Skeletal muscle satellite cell (primary cell): ENCODE measurements at regions not wholly inside any gene's neighbourhood (a gene's known extent, or its start where the extent isn't known, plus 50 kb on each side); places are given as distances from the start of the nearest gene placed in this dataset.

ENCODE experiments used
- H3K27me3 ChIP-seq: 2 replicates; pipeline ENCODE4 v1.7.0; 2013; ENCODE audit warnings: low read length; ENCODE audit not compliant: control insufficient read depth, insufficient read depth
- H3K36me3 ChIP-seq: 2 replicates; pipeline ENCODE4 v1.7.0; 2013; ENCODE audit warnings: mild to moderate bottlenecking, control low read depth, low read length; ENCODE audit not compliant: insufficient read depth
- H3K4me1 ChIP-seq: 2 replicates; pipeline ENCODE4 v1.7.0; 2013; ENCODE audit warnings: low read length; ENCODE audit not compliant: control insufficient read depth, insufficient read depth
- H3K4me2 ChIP-seq: 2 replicates; pipeline ENCODE4 v1.7.0; 2013; ENCODE audit warnings: mild to moderate bottlenecking, low read length
- H3K4me3 ChIP-seq: 2 replicates; pipeline ENCODE4 v1.7.0; 2013; ENCODE audit warnings: low read length
- H3K9ac ChIP-seq: 2 replicates; pipeline ENCODE4 v1.7.0; 2013; ENCODE audit warnings: mild to moderate bottlenecking, low read depth, low read length, moderate library complexity
- H3K9me3 ChIP-seq: replicated peaks from 2 replicates; pipeline ENCODE4 v1.7.0; 2013; ENCODE audit warnings: mild to moderate bottlenecking, control low read depth, low read length

DNA sequence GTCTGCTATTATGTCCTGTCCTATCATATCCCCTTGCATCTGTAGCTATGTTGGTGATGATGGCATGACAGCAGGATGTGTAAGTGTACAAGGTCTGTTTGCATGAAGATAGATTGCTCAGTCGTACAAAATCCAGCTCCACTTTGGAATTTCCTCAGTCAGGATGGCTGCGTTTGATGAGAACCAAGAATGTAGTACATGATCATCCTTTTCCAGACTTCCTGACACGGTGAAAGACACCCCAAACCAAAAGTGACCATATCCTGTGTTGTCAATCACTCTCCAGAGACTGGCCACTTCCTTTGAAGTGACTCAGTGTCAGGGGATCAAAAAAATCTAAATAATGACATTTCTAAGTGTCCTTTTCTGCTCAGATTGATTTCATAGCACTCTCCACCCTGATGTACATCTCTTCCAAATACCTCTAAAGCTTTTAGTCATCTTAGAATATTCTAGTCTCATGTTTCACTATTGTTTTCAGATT lies 213.4 kb downstream of the PLK2 start:
- Histone ChIP-seq H3K9me3 (no peaks in the 10 kb centered on the region), H3K4me1 (peaks cover 14% of the 10 kb centered on the region), H3K4me2 (no peak overlapping the region), H3K4me3 (no peak overlapping the region), H3K27me3 (no peaks in the 10 kb centered on the region), H3K36me3 (no peaks in the 10 kb centered on the region), H3K9ac (no peak overlapping the region)

DNA sequence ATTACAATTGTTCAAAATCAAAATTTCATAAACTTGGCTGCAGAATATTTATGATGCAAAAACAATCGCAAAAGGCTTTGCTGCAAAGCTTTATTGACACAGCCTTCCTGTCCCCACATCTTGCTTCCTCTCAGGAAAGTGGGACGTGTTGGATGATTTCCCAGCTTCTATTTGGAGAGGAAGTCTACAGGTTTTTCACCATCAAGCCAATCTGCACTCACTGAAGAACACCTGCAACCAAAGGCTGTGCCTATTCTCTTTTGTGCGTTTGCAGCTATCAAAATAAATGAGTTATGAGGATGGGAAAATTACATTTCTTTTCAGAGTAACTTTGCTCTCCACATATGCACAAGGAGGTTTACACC lies 214.4 kb downstream of the PLK2 start:
- Histone ChIP-seq H3K4me1 (peaks cover 23% of the 10 kb centered on the region), H3K36me3 (no peaks in the 10 kb centered on the region), H3K27me3 (no peaks in the 10 kb centered on the region), H3K4me3 (no peak overlapping the region), H3K4me2 (no peak overlapping the region), H3K9ac (no peak overlapping the region), H3K9me3 (no peaks in the 10 kb centered on the region)

DNA sequence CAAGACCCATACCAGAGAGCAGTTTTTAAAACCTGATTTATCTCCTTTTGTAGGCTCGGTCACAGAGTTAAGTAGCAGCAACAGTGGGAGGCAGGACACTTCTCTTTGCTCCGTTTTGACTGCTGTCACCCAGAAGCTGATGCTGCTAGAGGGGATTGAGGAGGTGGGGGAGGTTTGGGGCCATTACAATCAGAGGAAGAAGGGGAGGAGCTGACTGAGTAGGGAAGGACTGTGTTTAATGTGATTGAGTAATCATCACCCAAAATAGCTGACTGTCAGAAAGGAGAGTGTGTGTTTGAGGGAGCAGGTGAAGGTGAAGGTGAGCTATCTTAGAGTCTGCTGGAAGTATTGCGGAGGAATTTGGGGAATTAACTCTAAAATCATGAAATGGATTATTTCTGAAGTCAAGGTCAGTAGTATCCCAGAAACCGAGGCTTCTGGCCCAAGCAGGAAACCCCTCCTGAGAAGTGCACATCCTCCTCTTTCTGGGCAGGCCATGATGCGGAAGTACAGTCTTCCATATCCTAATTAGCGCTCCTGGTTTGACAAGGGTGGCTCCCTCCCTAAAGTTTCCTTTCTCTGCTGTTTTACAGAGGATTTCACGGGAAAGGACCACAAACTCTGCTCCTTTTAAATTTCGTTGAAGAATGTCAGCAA lies 214.9 kb downstream of the PLK2 start:
- H3K9ac ChIP-seq, result no peak overlapping the region
- H3K9me3 ChIP-seq, result no peaks in the 10 kb centered on the region
- H3K4me2 ChIP-seq, result no peak overlapping the region
- no peaks in the 10 kb centered on the region for H3K27me3 ChIP-seq
- H3K4me3 ChIP-seq, result no peak overlapping the region
- no peaks in the 10 kb centered on the region for H3K36me3 ChIP-seq
- H3K4me1 ChIP-seq, result peaks cover 27% of the 10 kb centered on the region

DNA sequence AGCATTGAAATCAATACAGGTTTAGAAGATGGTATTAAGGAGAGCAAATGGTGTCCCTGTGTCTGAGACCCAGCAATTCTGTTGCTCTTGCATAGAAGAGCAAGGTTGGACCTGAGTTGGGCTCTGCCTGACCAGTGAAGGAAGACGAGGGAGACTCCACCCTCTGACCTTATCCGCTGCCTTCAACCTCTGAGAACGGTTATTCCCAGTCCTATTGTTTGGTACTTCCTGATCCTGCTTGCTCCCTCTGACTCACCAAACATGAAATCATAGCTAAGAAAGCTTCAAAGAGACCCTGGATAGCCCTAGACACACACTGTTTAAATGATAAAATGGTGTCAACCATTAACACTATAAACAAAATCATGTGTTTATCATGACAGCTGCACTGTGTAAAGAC lies 218.5 kb downstream of the PLK2 start:
- Histone ChIP-seq H3K36me3 (no peaks in the 10 kb centered on the region), H3K9me3 (no peaks in the 10 kb centered on the region), H3K4me3 (no peak overlapping the region), H3K27me3 (no peaks in the 10 kb centered on the region), H3K4me1 (peaks cover 25% of the 10 kb centered on the region), H3K4me2 (no peak overlapping the region), H3K9ac (no peak overlapping the region)

DNA sequence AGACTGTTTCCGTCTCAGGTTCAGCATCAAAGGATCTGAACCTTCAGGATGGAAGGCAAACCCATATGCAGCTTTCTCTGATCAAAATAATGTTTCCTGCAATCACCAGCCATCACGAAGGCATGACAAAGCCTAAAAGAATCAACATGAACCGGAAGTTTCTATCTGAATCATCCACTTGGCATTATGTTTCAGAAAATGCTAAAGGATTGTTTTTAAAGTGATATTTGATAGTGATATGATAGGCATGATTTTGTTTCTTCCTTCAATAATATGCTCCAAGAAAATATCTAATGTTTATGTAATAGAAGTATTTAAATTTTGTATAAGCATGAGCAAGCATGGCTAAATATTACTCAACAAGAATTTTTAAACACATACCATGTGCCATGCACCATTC lies 219.6 kb downstream of the PLK2 start:
- Histone ChIP-seq H3K9me3 (no peaks in the 10 kb centered on the region), H3K4me3 (no peak overlapping the region), H3K4me1 (peaks cover 23% of the 10 kb centered on the region), H3K4me2 (peak overlapping the region; percentile 21), H3K27me3 (no peaks in the 10 kb centered on the region), H3K9ac (no peak overlapping the region), H3K36me3 (no peaks in the 10 kb centered on the region)

DNA sequence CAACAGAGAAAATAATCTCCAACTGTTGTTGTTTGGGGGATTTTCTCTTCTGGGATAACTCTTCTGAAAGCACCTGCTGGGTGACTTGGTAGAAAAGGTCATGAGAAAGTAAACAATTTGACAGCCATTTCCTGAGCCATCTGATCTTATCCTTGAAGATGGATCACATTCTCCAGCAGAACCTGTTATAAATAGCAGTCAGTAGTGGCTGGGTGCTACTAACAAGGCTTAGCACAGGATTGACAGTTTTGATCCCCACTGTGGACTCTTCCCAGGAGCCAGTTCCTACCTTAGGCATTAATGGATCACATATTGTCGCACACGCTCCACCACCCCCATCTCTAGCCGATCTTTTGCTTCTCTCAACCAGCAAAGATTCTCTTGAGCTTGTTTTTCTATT lies 220.2 kb downstream of the PLK2 start:
- H3K4me3 ChIP-seq, result no peak overlapping the region
- H3K9me3 ChIP-seq, result no peaks in the 10 kb centered on the region
- no peak overlapping the region for H3K9ac ChIP-seq
- no peaks in the 10 kb centered on the region for H3K36me3 ChIP-seq
- H3K4me1 ChIP-seq, result peaks cover 23% of the 10 kb centered on the region
- no peak overlapping the region for H3K4me2 ChIP-seq
- no peaks in the 10 kb centered on the region for H3K27me3 ChIP-seq

DNA sequence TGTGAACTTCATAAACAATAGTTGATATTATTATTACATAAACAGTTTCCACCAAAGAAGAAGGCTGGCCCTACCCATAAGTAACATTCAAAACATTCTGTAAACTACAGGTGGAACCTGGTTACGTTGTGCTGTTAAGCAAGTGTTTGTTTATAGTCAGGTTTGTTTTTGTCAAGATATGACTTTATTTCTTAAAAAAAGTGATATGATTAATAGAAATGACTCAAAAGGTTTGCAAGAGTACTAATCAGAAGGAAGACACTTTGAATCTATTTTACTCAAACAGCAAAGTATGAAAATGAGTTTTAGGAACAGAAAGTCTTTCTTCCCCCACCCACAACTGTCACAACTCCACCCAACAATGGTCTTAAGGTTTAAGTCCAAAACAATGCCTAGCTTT lies 220.8 kb downstream of the PLK2 start:
- no peaks in the 10 kb centered on the region for H3K9me3 ChIP-seq
- H3K36me3 ChIP-seq, result no peaks in the 10 kb centered on the region
- H3K9ac ChIP-seq, result no peak overlapping the region
- peaks cover 23% of the 10 kb centered on the region for H3K4me1 ChIP-seq
- no peak overlapping the region for H3K4me3 ChIP-seq
- H3K4me2 ChIP-seq, result no peak overlapping the region
- H3K27me3 ChIP-seq, result no peaks in the 10 kb centered on the region

DNA sequence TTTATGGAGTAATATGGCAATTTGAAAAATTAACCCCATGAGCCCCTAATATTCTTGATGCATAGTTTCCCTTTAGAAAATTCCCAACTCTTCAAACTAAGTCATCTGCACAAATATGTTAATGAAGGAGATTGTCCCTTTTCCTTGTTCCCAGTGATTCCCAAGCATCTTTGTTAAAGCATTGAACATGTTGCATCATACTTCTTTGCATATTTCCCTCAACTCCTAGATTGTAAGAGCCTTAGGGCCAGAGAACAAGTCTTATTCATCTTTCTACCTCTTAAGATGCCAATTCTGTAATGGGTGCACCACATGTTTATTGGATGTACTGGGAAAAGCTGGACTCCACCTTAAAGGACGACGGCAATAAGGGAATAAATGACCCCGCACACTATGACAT lies 223.4 kb downstream of the PLK2 start:
- Histone ChIP-seq H3K27me3 (no peaks in the 10 kb centered on the region), H3K4me1 (peaks cover 19% of the 10 kb centered on the region), H3K9ac (no peak overlapping the region), H3K4me3 (no peak overlapping the region), H3K9me3 (no peaks in the 10 kb centered on the region), H3K36me3 (no peaks in the 10 kb centered on the region), H3K4me2 (no peak overlapping the region)

DNA sequence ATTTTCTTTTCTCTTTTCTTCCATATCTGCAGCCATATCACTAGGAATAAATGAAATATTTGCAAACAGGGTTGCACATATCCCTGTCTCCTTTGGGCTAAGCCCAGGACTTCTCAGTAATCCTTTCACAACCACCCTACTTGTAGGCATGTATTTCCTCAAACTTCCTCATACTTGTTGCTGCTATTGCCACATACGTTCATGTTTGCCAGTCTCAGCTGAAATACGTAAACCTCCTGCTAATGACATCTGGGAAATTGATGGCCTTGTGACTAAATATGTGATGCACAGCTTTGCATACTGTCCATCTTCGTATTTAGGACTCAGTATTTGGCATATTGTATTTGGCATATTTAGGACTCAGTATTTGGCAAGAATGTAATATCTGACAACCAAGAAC lies 224.6 kb downstream of the PLK2 start:
- H3K36me3 ChIP-seq, result no peaks in the 10 kb centered on the region
- H3K9ac ChIP-seq, result no peak overlapping the region
- H3K27me3 ChIP-seq, result no peaks in the 10 kb centered on the region
- no peak overlapping the region for H3K4me2 ChIP-seq
- no peak overlapping the region for H3K4me3 ChIP-seq
- no peaks in the 10 kb centered on the region for H3K9me3 ChIP-seq
- peaks cover 9% of the 10 kb centered on the region for H3K4me1 ChIP-seq

DNA sequence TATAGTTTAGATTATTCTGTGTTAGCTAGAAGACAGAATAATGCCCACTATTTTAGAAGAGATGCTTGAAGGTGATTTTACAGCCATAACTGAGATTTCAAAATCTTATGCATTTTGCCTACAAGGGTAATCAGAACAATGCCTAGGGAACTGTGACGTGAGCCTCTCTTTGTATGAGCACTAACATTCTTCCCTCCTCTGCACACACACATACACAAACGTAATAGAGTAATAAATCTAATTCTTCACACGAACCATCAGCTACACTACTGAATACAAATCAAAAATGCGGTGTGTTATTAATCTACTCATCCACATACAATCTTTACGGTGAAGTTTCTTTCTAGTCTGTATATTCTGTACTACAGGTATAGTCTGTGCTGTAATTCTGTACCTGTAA lies 227.8 kb downstream of the PLK2 start:
- H3K27me3 ChIP-seq, result no peaks in the 10 kb centered on the region
- no peaks in the 10 kb centered on the region for H3K4me1 ChIP-seq
- no peak overlapping the region for H3K4me2 ChIP-seq
- no peaks in the 10 kb centered on the region for H3K9me3 ChIP-seq
- no peak overlapping the region for H3K4me3 ChIP-seq
- no peak overlapping the region for H3K9ac ChIP-seq
- H3K36me3 ChIP-seq, result no peaks in the 10 kb centered on the region

DNA sequence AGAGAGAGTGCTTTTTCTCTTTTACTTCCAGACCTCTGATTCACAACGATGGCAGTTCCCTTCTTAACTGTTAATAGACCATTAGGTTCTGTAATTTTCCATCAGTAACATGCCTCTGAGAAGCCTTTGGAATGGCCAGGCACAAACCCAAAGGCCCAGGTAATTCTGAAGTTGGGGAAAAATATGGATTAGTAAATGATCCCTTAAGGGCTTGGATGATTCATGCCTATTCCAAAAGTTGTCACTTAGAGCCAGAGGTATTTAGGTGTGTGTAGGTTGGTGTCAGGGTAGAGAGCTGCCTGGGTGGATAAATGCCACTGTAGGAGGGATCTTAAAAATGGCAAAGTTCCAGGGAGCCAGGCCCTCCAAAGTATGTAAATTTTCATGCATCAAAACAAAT lies 228.8 kb downstream of the PLK2 start:
- no peaks in the 10 kb centered on the region for H3K4me1 ChIP-seq
- no peaks in the 10 kb centered on the region for H3K9me3 ChIP-seq
- H3K36me3 ChIP-seq, result no peaks in the 10 kb centered on the region
- no peak overlapping the region for H3K9ac ChIP-seq
- no peaks in the 10 kb centered on the region for H3K27me3 ChIP-seq
- H3K4me3 ChIP-seq, result no peak overlapping the region
- no peak overlapping the region for H3K4me2 ChIP-seq

DNA sequence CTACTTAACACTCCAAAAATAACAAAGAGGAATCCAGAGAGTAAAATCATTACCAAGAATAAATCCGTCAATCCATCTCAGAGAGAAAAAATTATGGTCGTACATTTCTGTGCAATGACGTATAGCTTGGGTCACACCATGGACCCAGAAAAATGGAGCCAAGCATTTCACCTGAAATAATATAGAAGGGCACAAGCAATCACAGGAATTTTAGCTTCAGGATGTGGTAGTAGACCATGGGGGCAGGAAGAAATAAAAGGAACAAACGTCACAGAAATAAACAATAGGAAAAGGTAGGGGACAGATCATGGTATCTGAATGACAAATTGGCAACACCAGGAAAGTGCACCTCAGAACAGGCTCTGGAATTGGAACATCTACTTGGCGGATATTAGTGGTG lies 231.0 kb downstream of the PLK2 start:
- no peak overlapping the region for H3K4me3 ChIP-seq
- no peaks in the 10 kb centered on the region for H3K4me1 ChIP-seq
- no peaks in the 10 kb centered on the region for H3K36me3 ChIP-seq
- H3K27me3 ChIP-seq, result no peaks in the 10 kb centered on the region
- no peak overlapping the region for H3K9ac ChIP-seq
- no peaks in the 10 kb centered on the region for H3K9me3 ChIP-seq
- no peak overlapping the region for H3K4me2 ChIP-seq
